ENCODE measurements at regions not wholly inside any gene's neighbourhood (a gene's known extent, or its start where the extent isn't known, plus 50 kb on each side); places are given as distances from the start of the nearest gene placed in this dataset.
"Not testable (repeated sequence)": the region's sequence is repeated elsewhere in the genome, so short reads cannot be mapped to it uniquely, and the experiment has no call there.

DNA sequence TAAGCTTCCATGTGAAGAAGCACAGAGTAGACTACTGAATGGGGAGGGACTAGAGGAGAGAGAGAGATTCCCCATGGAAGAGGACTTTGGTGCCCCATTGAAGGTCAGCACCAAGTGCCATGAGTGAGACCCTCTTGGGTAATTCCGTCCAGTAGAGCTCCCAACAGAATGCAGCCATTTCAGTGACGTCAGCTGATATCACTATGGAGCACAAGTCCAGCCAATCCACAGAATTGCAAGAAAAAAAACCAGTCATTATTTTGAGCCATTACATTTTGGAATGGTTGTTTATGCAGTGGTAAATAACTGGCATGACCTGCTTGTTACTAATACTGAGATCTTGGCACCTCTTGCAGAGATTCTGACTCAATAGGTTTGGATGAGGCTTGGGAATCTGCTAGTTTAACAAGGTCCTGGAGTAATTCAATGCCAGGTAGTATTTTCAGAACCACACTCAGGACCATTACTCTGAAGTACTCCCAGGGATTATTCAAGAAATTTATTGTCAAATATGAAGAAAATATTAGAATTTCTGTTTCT, 52.6 kb upstream of the SP8 start:
- no peak for DNase-seq (ENCODE audit: low read depth in 2 of 2)

DNA sequence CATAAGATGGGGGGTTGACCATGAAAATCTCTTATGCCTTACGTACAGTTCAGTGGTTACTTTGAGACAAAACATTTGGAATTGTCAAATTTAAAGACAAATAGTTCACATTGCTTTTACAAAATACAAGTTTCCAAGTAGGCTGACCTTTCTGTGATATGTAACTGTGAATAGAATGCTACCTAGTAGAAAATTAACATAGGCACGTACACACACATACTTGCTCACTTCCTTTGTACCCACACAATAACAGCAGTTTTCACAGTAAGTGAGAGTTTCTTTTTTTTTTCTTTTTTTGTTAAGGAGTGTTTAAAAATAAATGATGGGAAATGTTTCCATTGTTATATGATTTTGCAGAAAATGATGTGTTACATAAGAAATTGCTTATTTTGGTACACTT, 53.3 kb upstream of the SP8 start:
- no peak for DNase-seq (ENCODE audit: low read depth in 2 of 2)

DNA sequence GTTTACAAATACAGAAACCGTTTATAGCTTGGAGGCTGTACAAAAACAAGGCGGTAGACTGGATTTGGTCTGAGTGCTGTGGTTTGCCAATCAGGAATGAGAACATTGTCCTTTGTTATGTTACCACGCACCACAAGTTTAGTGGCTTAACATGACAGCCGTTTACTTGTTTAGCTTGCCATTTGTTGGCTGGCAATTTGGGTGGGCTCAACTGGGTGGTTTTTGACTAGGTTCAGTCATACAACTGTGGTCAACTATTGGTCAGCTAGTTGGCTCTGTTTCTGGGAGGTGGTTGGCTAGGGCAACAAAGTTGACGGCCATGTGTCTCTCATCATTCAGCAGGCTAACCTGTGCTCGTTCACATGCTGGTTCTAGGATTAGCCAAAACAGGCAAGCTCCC, 60.1 kb upstream of the SP8 start:
- no peak for DNase-seq (ENCODE audit: low read depth in 2 of 2)

DNA sequence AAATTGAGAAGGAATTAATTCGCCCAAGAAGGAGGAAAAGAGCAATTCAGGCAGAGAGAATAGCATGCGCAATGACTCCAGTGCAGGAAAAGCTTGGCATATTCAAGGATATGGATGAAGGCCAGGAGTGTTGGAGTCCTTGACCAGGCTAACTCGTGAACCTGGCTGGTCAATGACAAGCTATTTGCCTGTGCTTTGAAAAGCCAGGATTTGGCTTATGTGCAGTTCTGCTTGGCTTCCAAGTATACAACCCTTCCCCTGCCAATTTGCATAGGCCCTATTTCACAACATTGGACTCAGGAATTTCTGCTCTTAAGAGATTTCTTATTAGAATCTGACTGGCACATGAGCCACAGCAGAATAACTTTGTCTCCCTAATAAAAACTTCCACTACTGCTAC, 72.3 kb upstream of the SP8 start:
- DNase-seq (ENCODE audit: low read depth in 2 of 2), result no peak

DNA sequence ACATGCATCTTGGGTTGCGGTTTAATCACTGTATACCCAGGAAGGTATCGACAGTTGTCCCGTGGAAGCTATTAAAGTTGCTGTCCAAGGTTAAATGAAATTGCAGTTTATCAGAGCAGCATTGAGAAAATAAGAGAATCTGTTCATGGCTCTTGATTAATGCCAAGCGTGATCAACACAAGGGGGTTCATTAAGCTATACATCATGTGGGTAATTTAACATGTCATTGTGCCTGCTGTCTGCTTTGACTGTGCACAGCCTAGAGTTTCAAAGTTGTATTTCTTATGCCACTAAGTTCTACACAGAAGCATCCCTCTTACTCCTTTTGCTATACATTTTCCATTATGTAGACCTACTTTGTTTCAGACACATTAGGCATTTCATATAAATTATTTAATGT, 74.8 kb upstream of the SP8 start:
- DNase-seq (ENCODE audit: low read depth in 2 of 2), result no peak

DNA sequence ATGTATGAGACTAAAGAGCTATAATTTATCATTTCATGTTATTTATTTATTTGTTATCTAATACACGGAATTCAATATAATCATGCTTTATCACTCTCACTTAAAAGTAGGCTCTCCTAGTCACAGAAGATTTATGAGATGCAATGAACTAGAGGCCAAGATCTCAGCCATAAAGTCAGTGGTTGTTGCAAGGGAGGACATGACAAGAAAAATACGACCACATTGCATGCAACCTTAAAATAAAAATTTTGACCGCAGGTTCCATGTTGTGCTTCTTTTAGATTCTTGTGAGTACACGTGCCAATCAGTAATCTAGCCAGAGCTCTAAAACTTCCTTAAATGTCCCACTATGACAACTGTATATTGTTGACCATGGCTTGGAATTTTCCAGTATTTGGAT, 75.9 kb upstream of the SP8 start:
- no peak for DNase-seq (ENCODE audit: low read depth in 2 of 2)

DNA sequence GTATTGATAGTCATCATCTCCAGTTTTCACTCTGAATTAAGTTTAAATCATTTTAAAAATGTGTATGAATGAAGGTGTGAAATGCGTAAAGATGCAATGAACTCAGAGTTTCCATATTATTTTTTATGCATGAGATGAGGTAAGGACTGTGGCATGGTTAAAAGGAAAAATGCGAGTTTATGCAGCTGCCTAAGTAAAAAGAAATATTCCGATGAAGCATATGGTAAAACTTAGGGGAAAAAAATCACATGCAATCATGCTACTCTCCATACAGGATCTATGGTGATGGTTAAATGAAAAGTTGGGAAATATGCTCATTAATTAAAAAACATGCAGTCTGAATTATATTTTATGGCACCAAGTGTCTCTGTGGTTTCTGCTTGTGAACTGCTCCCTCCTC, 77.5 kb upstream of the SP8 start:
- DNase-seq (ENCODE audit: low read depth in 2 of 2), result no peak

DNA sequence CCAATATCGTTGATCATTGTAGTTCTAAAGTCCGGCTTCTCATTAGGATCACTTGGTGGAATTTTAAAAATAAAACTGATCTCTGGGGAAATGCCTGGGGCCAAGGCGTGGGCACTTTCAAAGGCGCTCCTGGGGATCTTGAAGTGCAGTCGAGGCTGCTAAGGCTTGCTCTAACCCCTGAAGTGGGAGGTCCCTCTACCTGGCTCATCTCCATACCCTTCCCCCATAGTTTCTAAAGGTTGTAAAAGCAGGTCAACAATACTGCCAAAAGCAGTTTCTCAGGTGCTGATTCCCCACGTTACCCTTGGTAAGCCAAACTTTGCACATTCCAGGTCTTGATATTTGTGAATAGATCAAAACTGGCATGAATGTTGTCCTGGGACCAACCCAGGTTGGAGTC, 79.0 kb upstream of the SP8 start:
- no peak for DNase-seq (ENCODE audit: low read depth in 2 of 2)

DNA sequence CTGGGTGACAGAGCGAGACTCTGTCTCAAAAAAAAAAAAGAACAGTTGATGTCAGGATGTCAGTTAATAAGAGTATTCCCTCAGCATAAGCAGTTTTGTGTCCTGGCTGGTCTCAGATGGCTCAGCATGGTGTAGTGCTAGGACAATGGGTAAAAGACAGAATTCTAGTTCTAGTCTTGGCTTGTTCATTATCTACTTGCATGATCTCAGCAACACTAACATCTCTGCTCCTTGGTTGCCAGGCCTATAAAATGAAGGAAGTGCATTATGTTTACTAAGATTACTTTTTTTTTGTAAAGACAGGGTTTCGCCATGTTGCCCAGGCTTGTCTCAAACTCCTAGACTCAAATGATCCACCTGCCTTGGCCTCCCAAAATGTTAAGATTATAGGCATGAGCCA, 84.3 kb upstream of the SP8 start:
- no peak for DNase-seq (ENCODE audit: low read depth in 2 of 2)

DNA sequence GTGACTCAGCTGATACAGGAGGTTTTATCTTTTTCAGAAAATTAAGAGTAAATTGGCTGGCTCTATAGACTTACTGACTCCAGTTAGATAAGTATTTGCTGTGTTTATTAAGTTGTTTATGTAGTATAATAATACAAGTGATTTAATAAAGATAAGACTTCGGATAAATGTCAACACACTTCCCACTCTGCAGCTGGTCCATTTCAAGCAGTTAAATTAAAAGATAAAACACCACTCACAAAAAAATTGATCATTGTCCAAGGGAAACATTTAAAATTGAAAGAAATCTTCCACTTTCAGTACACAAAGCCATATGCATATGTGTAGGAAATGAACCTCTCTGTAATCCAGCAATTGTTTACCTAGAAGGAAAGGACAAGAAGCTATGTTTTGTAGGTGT, 106.1 kb upstream of the SP8 start:
- no peak for DNase-seq (ENCODE audit: low read depth in 2 of 2)

DNA sequence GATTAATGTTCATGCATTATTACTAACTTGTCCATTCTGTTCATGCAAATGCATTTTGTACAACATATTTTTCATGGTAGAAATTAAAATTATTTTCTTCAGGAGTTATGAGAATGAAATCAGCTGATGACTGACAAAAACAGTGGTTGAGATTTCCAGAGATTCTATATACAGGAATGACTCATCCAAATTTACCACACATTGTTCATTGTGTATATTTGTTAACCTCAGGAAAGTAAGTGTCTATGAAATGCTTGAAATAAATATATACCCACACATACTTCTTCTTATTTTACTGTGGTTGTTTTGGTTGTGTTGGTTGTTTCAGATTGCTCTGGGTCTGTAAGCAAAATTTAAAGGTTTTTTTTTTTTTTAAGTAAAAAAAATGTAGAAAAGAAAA, 108.1 kb upstream of the SP8 start:
- DNase-seq (ENCODE audit: low read depth in 2 of 2), result no peak

DNA sequence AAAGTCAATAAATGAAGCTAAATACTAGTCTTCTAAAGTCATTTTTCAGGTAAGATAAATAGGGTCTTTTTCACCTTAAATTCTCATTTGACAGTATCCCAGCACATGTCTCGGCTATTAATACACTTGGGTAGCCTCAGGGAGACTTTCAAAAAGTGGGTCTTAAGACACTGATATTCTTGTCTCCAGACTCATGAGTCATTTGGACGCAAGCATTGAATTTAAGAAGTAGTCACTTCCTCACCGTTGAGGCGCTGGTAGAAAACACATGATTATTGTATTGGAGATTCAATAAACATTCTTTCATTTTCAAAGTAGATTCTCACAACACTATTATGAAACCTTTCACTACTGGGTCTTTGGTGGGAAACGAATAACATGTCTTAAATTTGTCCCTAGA, 108.9 kb upstream of the SP8 start:
- no peak for DNase-seq (ENCODE audit: low read depth in 2 of 2)

DNA sequence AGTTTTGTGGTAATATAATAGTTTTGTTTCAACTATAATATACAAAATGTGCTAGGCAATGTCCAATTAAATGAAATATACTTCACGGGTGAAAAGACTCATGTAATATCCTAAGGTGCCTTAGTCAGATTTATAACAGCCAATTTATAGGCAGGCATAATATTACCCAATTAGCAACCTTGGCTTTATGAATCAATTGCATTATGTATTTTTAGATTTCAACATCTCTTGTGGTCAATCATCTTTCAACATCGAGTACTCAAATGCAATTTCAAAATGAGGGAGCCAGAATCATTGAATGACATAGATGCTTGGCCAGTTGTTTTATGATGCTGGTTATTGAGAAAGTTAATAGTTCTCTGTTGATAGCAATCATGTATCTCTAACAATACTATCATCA, 110.3 kb upstream of the SP8 start:
- DNase-seq (ENCODE audit: low read depth in 2 of 2), result no peak

DNA sequence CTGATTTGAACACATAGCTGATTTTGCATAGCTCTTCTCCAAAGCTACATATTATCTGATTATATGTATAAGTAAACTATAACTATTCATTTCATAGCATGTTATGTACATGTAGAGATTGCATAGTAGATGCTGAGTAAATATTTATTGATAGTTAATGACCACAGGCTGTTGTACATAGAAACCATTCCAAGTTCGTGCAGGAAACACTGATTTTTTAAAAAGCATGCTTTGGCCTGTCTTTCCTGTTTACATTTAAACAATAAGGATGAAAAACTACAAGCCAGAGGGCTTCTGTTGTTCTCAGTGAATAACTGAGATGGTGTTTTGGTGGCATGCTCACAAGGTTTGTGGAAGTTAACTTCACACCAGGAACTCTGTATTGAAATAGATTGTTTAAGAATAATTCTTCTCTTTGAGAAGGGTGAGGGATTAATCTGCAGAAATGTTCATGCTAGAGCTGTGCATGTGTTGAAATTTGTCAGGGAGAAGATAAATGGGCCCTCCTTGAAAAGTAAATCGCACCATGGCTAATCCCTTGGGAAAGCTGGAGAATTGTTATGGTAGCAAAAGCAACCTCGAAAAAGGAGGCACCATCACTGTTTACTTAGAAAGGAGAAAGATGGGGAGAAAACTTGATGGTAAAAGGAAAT, 120.2 kb upstream of the SP8 start:
- no peak for DNase-seq (ENCODE audit: low read depth in 2 of 2)

DNA sequence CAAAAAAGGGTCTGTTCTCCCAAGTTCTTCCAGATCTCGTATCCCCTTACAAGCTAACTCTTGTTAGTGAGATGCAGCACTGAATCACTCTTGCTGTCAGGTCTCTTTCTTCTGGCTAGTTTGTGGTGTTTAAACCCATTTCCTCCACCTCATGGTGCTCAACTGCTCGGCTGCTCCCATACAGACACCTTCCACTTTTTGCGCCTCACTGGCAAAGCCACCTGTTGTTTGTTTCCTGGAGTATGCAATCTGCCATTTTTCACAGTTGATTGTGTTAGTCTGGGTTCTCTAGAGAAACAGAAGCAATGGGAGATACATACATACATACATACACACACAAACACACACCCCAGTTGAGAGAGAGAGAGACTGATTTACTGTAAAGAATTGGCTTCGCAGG, 124.4 kb upstream of the SP8 start:
- no peak for DNase-seq (ENCODE audit: low read depth in 2 of 2)

DNA sequence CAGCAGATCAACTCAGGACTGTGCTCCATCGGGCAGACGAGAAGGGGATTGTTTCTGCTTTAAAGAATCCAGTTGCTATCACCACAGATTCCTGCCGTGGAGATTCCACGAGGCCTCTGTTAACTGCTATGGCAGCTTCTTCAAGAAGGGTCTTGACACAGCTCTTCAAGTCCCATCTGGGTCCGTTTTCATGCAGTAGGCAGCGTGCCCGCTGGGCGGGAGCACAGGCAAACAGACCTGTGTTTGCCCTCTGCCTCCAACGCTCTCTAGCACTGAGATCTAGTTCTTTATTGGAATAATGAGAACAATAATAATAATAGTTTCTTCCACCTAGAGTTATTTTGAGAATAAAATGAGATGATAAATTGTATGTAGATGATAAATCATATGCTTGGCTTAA, 127.2 kb upstream of the SP8 start:
- DNase-seq (ENCODE audit: low read depth in 2 of 2), result no peak

DNA sequence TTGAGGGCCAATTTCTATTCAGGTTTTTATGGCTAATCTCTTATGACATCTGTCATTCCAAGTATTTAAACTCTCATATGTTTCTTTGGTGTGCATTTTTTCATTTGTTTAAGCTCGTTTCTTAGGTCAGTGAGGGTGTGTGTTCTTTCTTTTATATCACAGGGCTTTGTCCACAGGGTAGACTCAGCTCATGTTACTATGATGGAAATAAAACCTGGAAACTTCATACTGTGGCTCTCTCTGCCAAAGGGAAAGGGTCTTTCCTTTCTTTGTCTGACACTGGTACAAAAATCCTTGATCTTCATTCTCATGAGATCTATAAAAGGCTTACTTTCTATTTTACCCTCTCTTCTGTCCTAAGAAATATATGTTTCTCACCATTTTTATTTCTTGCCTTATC, 129.6 kb upstream of the SP8 start:
- no peak for DNase-seq (ENCODE audit: low read depth in 2 of 2)

DNA sequence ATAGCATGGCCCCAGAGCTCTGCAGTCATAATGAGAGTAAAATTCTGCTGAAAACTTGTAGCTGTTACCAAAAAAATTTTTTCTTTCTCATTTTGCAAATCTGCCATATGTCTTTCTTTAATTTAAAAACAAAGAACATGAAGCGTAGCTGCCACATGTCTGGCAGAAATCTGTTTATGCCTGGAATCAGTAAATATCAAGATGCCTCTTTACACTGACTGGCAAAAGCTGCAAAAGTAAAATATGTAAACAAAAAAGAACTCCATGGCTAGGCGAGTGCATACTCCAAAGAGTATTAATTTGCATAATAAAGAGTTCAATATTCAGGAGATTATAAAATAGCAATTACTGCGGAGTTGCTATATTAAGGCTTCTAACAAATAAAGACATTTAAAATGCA, 130.9 kb upstream of the SP8 start:
- no peak for DNase-seq (ENCODE audit: low read depth in 2 of 2)

DNA sequence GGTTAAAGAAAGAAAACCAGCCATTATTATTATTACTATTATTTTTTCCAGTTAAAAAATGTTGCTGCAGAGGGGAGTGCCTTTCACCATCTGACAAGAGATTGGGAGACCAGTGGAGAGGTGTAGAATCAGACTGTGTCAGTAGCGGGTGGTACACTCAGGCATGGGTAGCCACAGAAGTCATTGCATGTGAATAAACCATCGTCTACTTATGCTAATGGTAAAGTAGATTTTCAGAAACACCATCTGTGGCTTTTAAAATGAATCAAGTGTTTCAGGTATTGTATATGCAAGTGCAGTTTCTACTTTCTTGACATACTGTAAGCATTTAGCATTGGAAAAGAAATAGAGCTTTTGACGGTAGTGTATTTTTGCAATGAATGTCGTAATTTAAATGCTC, 131.5 kb upstream of the SP8 start:
- no peak for DNase-seq (ENCODE audit: low read depth in 2 of 2)

DNA sequence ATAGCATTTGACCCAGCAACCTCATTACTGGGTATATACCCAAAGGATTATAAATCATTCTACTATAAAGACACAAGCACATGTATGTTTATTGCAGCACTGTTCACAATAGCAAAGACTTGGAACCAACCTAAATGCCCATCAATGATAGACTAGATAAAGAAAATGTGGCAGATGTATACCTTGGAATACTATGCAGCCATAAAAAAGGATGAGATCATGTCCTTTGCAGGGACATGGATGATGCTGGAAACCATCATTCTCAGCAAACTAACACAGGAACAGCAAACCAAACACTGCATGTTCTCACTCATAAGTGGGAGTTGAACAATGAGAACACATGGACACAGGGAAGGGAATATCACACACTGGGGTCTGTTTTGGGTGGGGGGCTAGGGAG, 140.5 kb upstream of the SP8 start:
- DNase-seq (ENCODE audit: low read depth in 2 of 2), result not testable (repeated sequence)

DNA sequence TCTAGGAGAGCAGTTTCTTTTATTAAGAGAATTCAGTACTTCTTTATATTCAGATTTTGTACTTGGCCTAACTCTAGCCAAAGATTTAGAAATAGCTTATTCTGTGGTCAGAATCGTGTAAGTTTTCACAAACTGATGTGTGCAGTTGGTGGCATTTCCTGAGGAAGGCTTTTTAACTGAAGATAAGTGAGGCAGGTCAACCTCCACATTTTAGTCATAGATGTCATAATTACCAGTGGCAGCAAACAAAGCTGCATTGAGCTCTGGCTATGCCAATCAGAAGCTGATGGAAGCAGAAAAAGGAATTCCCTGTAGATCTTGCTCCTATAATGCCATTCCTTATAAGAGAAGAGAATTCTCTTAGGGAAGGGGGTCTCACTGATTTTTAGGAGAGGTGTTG, 141.3 kb upstream of the SP8 start:
- DNase-seq (ENCODE audit: low read depth in 2 of 2), result no peak

DNA sequence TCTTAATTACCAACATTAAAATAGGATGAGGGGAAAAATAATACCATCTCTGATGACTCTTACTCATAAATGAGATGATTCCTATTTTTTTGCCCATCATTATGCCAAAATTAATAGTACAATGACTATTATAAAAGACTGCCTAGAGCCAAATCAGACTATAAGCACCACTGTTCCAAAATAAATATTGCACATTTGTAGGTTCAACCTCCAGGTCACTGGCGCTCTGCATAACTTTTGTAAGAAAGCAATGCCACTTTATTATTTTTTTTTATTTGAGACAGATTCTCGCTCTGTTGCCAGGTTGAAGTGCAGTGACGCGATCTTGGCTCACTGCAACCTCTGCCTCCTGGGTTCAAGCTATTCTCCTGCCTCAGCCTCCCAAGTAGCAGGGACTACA, 142.5 kb upstream of the SP8 start:
- no peak for DNase-seq (ENCODE audit: low read depth in 2 of 2)

DNA sequence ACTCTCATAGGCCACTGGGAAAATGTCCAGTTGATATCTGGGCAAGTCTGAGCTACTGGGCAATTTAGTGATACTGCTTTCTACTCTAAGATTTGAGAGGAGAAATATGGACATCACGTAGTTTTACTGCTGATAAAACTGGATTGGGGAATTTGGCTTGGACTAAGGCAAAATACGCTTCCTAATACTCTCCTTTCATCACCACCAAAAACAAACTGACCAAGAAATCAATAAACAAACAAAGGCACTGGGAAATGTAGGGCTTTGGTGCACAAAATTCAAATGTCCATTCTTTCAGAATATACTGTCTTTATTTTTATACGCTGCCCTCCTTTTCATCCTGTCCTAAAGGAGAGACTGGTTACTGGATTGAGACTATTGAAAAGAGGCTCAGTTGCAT, 145.1 kb upstream of the SP8 start:
- no peak for DNase-seq (ENCODE audit: low read depth in 2 of 2)

DNA sequence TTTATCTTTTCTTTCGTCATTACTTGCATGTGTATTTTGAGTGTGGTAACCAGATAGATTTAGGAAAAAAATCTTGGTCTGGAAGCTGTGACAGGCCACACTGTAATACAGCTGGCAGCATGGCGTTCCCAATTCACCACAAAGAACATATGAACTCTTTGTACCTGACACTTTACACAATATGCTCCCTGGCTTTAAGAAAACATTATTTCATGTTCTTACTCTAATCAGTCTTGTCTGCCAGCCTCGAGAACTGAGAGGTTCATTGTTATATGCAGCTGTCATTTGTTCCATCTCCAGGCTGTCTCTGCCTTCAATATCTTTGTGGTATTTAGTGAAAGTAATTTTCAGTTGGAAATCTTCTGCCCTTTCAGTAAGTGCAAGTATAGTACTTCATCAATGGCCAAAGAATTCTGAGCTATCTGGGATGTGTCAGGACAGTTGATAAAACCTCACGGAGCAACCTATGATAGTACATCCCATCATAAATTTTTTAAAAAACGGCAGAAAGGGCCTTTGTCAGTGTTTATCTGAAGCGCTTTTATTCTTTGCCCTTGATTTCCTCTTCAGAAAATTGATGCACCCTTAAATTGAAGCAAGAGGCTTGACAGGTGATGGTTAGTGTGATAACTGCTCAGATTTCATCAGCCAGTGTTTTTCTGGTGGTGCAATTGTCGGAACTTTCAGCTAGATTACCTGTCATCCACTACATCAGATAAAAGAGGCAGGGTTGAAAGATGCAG, 146.3 kb upstream of the SP8 start:
- no peak for DNase-seq (ENCODE audit: low read depth in 2 of 2)
